NB4 (cell line): ENCODE measurements at regions not wholly inside any gene's neighbourhood (a gene's known extent, or its start where the extent isn't known, plus 50 kb on each side); places are given as distances from the start of the nearest gene placed in this dataset.

Source experiments
- CTCF ChIP-seq: IDR thresholded peaks from one replicate; pipeline ENCODE4 v1.5.1; 2012; ENCODE audit warnings: low read depth, low read length
- MAX ChIP-seq: IDR thresholded peaks from 2 replicates; pipeline ENCODE4 v1.6.1; 2011; ENCODE audit warnings: low read depth, low read length
- POLR2A ChIP-seq: IDR thresholded peaks from 2 replicates; pipeline ENCODE4 v1.6.1; 2011; ENCODE audit warnings: mild to moderate bottlenecking; ENCODE audit not compliant: insufficient read length; ENCODE audit errors: extremely low read depth

- TF ChIP-seq CTCF (no peak), POLR2A (no peak), MAX (no peak)
Measured at GRCh38 chr15:67009576-67010569, 55.5 kb upstream of the SMAD3 start.
